ENCODE measurements at regions not wholly inside any gene's neighbourhood (a gene's known extent, or its start where the extent isn't known, plus 50 kb on each side); places are given as distances from the start of the nearest gene placed in this dataset.

DNA sequence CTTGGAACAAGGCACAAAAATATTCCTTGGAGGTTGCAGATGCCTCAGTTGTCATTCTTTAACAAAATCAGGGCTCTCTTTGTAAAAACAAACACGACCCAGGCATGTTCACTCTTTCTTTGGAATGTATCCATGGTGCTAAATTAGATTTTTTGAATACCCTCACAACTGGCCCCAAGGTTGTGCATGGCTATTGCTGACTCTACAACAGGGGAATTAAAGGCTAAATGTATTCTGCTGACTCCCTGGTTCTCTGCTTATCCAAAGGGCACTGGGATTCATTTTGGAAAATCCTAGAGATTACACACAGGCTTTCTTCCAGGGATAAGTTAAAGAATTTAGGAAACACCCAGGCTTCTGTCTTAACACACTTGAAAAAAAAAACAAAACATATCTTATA, 332.5 kb downstream of the WDR11 start:
- no peak for DNase-seq

DNA sequence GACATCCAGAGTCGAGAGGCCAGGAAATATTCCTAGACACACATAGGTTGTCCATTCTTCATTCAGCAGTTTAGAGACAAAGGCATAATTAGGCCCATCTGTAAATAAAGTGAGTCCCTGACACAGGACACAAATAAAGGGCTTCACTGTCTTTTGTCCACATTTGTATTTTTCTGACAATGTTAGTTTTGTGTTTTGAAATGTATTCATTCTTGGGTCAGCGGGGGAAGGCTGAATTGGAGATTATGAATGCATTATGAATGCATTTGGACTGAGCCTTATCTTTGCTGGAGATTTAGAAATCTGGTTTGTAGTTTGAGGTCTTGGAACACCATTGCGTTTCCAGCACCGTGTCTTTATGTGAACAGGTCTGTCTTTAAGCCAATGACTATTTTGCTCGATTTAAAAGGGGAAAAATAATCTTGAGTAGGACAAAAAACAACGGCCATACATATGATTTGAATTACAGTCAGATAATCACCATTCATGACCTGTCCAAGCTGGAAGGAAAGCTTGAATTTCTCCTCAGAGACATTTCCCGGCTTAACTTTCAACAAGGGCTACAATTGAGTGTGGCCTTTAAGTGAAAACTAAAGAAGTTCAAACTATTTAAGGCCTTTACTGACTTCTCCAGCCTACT, 334.8 kb downstream of the WDR11 start:
- DNase-seq: peak in 1 of 14 donors; percentile 55

DNA sequence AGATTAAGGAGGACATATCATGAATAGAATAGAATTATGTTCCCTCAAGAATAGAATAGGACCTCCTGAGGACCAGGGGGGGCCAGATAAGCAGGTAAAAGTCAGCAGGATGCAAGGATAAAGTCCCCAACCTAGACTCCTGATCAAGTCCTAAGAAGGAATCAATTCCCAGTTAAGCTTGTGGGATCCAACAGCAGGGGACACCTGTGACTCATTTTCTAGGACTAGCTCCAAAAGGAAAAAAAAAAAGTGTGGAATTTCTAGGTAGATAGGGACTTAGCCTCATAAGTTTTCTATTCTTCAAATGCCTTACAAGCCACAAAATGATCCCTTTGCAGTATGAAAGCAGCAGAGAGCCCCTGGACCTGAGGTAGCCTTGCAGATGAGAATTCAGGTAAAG, 336.2 kb downstream of the WDR11 start:
- DNase-seq: no peak

DNA sequence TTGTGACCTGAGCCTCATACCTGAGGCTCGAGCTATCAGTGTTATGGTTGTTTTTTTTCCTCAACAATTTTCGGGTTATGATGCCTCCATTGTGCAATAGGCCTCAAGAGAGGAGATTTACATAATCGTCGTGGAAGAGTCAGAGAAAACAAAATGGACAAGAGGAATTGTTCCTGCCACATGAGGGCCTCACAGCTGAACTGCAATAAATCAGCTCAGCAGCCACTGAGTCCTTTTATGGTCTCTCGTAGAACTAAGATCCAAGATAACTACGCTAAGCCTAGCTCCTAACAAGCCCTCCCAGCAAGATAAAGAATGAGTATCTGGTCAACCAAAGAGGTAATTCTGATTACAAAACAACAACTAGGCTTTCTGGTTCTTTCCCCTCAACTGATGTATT, 336.8 kb downstream of the WDR11 start:
- DNase-seq: peak in 2 of 14 donors; percentile 10 to 22

DNA sequence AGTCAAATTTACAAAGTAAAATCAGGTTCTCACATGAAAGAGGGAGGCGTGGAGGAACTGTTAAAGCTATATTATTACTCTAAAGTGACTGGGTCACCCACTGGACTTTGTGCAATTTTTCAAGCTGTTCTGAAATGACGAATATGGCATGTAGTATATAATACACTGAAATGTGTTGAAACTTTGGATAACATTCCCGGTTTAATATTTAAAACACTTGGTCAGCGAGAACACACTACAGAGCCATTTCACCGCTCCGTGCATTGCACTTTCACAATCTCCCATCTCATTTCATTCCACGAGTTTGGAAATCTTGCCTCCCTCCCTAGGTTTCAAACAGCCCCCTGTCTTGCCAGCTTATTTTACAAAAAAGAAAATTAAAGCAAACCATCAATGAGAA, 337.9 kb downstream of the WDR11 start:
- no peak for DNase-seq

DNA sequence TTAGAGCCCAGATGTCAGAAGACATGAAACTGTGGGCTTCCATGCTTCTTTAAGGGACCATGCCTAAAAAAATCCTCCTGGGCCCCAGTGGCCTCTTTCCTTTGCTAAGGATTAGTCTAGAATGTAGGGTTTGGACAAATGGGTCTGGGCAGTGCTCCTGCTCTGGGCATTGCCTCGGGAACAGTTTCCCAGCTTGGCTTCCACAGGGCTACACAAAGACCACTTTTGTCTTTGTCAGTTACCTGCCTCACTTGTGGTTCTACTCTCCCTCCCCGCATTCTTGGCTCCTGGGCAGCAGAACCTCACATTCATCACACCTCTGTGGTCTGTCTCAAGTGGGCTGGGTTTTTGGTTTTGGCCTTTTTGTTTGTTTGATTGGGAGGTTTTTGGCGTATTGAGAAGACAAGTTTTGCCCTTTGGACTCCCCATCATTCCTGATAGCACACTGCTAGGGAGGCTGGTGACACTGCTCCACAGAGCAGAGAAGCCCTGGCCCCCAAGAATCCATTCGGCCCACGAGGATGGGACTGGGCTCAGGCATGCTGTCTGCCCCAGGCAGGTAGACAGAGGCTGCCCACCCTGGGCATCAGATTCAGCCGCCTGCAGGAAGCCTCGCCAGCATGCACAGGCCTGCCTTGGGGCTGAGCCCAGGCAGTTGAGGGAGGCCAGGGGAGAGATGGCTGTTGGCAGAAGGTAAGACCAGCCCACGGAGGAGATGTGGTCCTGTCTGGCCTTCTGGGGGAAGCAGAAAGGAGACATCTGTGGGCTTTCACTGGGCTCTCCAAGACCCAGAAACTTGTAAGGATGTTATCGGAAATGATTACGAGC, 343.7 kb downstream of the WDR11 start:
- no peak for DNase-seq

DNA sequence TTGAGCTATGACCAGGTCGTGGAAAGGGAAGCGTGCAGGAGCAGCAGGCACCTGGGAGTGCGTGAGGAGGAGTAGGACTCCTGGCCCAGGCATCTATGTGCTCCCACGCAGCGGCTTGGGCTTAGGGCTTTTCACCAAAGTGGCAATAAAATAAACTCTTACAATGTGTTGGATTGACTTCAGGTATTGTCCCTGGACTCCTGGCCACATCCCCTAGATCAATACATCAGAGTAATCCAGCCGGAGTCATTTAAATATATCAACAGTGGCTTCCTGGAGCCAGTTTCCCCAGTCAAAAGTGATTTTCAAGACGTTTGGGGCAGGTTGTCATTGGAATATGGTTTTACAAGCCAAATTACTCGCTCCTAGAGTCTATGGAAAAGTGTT, 344.4 kb downstream of the WDR11 start:
- no peak for DNase-seq

DNA sequence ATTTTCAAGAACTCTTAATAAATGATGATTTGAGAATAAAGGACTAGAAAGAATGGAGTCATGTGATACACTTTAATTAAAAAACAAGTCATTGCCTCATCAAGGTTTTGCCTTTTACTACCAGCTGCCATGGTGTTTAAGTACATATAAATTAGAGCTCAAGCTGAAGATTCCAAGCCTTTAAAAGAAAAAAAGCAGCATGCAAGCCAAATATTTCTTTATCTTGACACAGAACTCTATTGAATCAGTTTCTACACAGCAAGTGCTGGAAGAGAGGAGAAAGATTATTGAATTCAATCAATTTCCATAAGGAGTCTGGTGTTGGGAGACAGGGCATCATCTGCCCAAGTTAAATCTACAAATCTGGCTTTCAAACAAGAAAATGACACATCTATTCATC, 347.9 kb downstream of the WDR11 start:
- no peak for DNase-seq

DNA sequence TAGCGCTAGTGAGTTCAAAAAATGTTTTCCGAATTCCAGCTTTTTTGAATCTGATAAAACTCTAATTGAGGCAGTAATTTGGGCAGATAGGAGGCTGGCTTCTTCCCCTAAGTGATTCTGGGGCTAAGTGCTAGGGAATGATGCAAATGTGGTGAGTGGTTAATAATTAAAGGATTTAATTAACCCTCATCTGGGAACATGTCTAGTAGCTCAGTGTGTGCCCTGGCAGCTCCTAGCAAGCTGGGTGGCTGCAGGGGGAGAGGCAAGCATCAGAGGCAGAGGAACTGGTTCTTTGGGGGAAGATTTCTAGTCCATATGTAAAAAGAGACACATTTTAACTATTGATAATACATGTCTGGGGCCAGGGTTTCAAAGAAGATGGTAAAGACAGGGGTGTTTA, 354.5 kb downstream of the WDR11 start:
- DNase-seq: no peak

DNA sequence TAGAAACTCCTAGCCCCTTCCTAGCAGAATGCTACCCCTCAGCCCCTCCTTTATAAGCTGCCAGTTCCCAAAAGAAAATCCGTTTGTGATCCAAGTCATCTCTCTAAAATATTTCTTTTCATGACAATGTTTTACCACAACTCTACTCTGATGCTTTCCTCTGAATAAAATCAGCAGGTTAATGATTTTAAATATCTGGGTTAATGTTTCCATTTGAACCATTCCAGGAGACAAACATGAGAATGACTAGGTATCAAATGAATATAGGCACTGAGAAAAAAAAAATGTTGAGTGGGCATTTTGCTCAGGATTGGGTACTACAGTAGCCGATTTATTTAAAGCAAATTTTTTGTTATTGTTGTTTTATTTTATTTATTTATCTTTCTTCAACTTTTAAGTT, 360.3 kb downstream of the WDR11 start:
- no peak for DNase-seq

DNA sequence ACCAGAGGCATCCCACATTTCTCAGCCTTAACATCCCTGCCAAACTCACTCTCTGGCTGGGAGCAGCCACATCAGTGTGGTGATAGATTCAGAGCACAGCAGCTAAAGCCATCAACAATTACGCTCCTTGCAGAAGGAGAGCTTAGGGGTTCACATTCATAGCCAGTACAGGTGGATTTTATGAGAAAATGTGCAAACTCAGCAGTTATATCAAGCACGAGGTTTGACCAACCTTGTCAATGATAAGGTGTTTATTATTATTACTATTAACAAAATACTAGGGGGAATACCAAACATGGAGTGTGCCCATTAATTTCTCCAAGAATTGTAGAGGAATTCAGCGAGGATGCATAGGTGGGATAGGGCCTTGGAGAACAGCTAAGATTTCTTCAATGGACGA, 362.3 kb downstream of the WDR11 start:
- no peak for DNase-seq

DNA sequence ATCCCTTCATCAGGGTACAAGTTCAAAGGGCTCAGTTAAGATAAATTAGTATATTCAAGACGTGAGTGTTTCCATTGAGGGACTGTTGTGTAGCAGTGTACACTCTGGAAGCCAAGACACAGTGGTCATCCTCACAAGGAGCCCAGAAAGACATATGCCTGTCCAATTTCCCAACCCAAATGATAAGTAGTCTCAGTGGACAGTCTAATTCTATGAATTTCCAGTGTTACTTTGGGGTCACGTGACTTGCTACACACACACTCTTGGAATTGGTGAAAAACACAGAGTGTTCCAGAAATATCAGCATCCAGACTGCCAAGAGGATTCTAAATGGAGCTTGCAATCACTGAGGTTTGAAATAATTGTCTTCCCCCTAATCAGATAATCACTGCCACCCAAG, 365.1 kb downstream of the WDR11 start:
- DNase-seq: peak in 1 of 14 donors; percentile 59

DNA sequence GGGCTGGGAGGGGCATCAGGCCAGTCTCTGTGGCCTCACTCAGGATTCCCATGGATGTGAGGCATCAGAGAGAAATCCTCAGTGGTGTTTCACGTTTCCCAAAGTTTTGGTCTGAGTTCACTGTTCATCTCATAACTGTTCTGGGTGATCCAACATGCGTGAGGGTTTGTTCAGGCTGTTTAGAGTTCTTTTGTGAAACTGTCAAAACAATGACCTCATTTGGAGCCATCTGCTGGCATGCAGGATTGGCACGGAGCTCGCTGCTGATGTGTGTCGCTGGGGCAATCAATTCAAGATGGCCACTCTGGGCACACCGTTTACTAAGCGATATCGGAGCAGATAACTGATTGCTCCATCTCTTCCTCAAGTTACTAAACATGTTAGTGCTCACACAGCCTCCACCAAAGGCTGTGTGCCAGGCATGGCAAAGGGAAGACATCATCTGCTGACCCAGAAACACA, 365.6 kb downstream of the WDR11 start:
- peak in 10 of 14 donors; percentile 5 to 69 (median 36) for DNase-seq

DNA sequence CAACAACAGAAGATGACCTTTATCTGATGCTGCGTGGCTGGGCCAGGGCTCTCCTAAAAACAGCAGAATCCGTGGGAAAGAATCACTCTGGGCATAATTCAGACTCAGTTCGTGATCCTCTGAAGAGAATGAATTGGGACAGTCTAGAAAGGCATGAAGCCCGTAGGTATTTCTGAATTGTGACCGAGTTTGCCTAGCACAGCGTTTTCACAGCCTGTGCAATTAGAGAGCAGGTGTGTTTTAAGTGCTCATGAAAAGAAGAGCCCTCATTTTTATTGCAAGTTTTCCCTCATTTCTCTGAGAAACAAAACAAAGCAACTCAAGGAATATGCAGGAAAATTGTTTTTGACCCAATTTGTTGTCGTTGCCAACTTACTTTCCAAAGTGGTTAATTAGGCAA, 366.2 kb downstream of the WDR11 start:
- peak in 1 of 14 donors; percentile 58 for DNase-seq

DNA sequence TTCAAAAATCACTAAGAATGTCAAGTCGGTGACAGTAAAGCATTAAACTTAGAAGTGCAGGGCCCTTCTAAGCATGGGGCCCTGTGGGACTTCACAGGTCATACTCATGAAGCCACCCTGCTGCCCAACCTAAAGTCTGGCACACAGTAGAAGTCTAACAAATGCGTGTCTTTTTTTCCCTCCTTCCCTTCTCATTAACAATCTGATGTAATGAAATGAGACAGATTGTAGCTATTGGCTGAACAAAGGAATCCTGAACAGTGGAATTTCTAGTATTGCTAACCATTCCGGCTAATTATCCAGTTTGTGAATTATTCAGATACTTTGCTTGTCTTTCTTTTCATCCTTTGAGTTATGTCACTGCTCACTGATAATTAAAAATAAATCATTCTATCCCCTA, 369.9 kb downstream of the WDR11 start:
- no peak for DNase-seq

DNA sequence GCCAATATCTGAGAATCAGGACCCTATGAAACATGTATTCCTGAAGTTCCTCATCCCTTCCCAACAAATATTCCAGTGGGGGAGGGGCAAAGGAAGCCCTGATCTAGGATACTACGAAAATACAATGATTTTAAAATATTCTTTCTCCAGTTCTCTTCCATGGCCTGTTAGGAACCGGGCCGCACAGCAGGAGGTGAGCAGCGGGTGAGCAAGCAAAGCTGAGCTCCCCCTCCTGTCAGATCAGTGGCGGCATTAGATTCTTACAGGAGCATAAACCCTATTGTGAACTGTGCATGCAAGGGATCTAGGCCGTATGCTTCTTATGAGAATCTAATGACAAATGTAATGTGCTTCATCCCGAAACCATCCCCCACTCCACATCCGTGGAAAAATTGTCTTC, 370.8 kb downstream of the WDR11 start:
- no peak for DNase-seq

DNA sequence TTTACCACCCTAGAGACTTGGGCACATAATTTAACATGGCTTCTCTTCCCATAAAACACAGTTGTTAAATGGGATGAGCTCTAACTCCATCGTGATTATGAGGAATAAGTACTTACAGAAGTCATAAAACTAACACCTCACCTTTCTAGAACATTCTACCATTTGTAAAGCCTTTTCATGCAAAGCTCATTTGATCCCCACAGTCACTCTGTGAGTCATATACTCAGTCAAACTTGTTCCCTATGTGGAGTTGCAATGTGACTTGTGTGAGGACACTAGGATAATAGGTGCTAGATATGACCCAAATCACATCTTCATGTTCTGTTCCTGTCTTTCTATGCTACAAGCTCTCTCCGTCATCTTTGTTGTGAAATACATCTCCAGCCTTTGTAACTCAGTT, 371.7 kb downstream of the WDR11 start:
- no peak for DNase-seq

DNA sequence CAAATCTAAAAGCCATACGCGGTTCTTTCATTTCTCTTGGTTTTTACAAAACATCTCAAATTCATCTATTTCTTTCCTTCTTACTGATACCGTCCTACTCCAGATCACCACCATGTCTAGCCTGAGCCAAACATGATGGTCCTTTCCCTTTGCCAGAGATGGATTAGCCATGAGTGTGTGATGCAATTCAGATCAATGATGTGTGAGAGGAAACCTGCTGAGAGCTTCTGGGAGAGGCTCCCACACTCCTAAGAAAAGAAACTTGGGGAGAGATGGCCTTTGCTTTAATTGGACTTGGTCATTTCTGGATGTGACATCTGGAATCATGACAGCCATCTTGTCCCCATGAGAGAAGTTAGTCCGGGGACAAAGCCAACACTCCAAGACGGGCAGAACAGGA, 367.2 kb downstream of the FGFR2 start:
- no peak for DNase-seq

DNA sequence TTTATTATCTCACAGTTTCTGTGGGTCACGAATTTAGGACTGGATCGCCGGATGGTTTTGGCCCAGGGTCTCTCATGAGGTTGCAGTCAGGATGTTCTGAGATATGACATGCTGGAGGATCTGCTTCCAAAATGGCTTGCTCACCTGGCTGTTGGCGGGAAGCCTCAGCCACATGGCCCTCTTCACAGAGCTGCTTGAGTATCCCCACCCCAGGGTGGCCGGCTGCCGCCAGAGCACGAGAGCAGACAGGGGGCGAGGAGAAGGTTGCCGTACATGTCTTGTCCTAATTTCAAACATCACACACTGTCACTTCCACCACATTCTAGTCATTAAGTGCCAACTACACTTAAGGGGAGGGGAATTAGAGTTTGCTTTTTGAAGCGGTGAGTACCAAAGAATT, 365.8 kb downstream of the FGFR2 start:
- DNase-seq: no peak

DNA sequence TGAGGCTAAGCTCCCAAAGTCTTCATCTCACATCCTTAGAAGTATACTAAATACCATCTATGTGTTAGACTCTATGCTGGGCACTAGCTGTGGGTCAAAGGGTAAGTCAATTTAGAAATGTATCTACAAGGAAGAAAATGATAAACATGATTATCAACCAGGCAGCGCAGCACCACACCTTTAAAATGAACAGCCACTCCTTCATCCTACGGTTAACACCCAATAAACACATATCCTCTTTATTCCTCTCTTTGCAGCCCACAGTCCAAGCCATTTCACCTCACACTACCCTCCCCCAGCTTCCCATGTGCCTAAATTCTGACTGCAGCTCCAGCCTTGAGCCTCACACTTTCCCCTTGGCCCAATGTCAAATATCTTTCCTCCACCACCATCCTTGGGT, 362.6 kb downstream of the FGFR2 start:
- DNase-seq: no peak

DNA sequence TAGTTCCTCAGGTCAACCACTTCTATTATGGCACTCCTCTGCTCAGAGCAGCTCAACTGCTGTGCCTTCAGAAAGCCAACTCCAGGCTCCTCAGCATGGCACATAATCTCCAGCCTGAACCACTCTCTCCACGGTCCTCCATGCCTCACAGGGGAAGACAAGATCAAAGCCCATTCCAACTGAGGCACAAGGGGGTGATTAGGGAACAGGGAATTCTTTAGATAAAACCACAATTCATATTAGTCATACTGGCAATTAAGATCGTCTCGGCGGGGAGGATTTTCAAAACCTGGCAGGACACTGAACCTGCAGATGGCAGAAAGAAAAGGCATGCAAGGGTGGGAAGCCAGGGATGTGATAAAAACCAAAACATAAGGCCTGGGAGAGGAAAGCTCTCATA, 361.6 kb downstream of the FGFR2 start:
- no peak for DNase-seq

DNA sequence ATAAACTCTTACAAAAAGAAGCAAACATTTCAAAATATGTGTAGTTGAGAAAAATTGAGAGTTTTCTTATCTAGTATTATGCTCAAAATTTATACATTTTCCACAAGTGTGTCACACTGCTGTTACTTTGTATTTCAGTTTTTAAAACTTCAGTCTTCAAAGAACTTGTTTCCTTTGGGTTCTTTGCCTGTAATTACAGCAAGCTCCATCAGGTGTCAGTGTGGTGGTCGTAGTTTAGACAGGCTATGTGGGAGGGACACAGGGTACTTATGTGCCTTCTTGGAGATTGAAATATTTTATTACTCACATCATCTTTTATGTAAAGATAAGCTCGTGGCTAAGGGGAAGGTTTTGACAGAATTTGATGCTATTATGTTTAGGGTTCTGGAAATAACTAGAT, 360.5 kb downstream of the FGFR2 start:
- DNase-seq: no peak

DNA sequence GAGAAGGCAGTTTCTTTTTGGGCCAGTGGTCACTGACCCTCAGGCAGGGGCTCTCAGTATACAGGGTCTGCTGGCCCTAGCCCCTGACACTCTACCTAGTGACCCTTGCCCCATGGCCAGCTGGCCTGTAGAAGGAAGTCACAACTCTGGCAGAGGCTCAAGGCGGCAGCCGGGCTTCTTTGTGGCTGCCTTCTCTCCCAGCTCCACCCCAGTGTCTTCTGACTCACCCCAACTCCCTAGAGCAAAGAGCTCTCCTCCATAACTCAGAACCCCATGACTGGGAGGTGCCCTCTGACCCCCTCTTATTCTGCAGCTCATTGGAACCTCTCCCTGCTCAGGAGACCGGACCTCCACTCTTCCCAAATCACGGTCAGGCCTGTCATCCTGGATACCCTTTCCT, 358.2 kb downstream of the FGFR2 start:
- no peak for DNase-seq

DNA sequence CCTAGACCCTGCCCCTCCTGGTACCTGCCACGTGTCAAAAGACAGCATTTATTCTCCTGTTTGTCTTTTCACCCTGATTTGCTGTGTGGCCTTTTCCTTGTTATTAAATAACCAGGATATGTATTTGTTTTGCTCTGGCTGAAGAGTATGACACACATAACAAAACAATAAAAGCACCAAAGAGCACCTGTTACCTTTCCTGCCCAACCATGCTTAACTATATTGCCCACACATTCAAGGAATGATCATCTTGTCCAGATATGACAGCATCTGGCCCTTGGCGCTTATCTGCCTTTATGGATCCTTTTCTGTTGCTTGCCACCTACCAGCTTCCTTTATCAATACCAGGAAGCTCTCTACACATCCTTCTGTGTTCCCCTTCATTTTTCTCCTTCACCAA, 357.7 kb downstream of the FGFR2 start:
- DNase-seq: no peak
